CD4-positive, CD25-positive, alpha-beta regulatory T cell (primary cell): ENCODE measurements at regions not wholly inside any gene's neighbourhood (a gene's known extent, or its start where the extent isn't known, plus 50 kb on each side); places are given as distances from the start of the nearest gene placed in this dataset.
A peak's percentile ranks its signal among the peaks of the same experiment; 100 is the strongest.

Source experiments
- ATAC-seq, 2 donors: fragments of 150-1000 bp; cut with Tn5 transposase; one replicate each; pipeline ENCODE4 v1.10.0; 2021; ENCODE audit warnings: low read depth in 2 of 2, moderate number of reproducible peaks in 2 of 2, moderate library complexity in 1 of 2
- DNase-seq, 3 donors: peaks; one replicate each; pipeline versions ENCODE4 v3.0.0 to v3.0.0-alpha.2; 2012 to 2022; ENCODE audit warnings: mixed read lengths in 1 of 3
- H3K27ac ChIP-seq: one replicate; pipeline ENCODE4 v1.7.0; 2013; ENCODE audit warnings: mild to moderate bottlenecking, low read length; ENCODE audit not compliant: insufficient read depth, poor library complexity, severe bottlenecking
- H3K27me3 ChIP-seq: one replicate; pipeline ENCODE4 v1.7.0; 2013; ENCODE audit warnings: low read length; ENCODE audit not compliant: control insufficient read depth, insufficient read depth
- H3K36me3 ChIP-seq: one replicate; pipeline ENCODE4 v1.7.0; 2013; ENCODE audit warnings: mild to moderate bottlenecking, low read length, moderate library complexity; ENCODE audit not compliant: control insufficient read depth, insufficient read depth
- H3K4me1 ChIP-seq: 2 replicates; pipeline ENCODE4 v1.7.0; 2013; ENCODE audit warnings: mild to moderate bottlenecking, low read length; ENCODE audit not compliant: insufficient read depth, control insufficient read depth, poor library complexity, severe bottlenecking
- H3K4me3 ChIP-seq: one replicate; pipeline ENCODE4 v1.7.0; 2013; ENCODE audit warnings: low read depth, mild to moderate bottlenecking, low read length, moderate library complexity
- H3K9me3 ChIP-seq, 2 experiments: 1 replicate in 1 of 2; 2 replicates in 1 of 2; pipeline ENCODE4 v1.7.0; 2013; ENCODE audit warnings: low read length in 2 of 2, mild to moderate bottlenecking in 1 of 2, moderate library complexity in 1 of 2; ENCODE audit not compliant: control insufficient read depth in 2 of 2
- H3K27ac Mint-ChIP-seq, 3 donors: one replicate each; pipeline ENCODE4 v1.8.0; 2020 to 2022; ENCODE audit warnings: mild to moderate bottlenecking in 3 of 3, mixed read lengths in 3 of 3, moderate library complexity in 2 of 3
- H3K27me3 Mint-ChIP-seq: one replicate; pipeline ENCODE4 v1.8.0; 2022; ENCODE audit warnings: mild to moderate bottlenecking, mixed read lengths
- H3K36me3 Mint-ChIP-seq: one replicate; pipeline ENCODE4 v1.8.0; 2020; ENCODE audit warnings: mixed read lengths
- H3K4me1 Mint-ChIP-seq, 4 donors: one replicate each; pipeline ENCODE4 v1.8.0; 2020 to 2022; ENCODE audit warnings: mixed read lengths in 4 of 4, mild to moderate bottlenecking in 1 of 4
- H3K4me3 Mint-ChIP-seq, 4 donors: one replicate each; pipeline ENCODE4 v1.8.0; 2020 to 2022; ENCODE audit warnings: mild to moderate bottlenecking in 4 of 4, mixed read lengths in 4 of 4, moderate library complexity in 3 of 4
- H3K9me3 Mint-ChIP-seq, 7 donors: one replicate each; pipeline ENCODE4 v1.8.0; 2020 to 2022; ENCODE audit warnings: mixed read lengths in 7 of 7, mild to moderate bottlenecking in 3 of 7, moderate library complexity in 2 of 7

DNA sequence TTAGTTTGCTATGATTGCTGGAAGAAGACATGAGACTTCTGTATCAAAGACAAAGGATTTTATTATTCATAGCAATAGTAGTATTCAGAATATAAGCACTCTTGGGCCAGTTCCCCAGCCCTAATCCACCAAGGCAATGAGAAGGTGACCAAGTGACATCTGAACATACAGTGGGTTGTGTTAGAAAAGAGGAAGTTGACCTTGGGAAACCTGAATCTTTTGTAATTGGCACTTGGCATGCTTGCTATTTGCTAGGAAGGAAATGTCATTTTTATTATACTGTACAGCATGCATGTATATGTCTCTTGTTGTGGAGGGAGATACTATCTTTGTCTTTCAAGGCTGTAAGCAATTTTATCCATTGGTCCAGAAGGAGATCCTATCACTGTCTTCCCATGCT, 216.1 kb upstream of the FAT1 start:
- Mint-ChIP-seq H3K36me3 (no peaks in the 10 kb centered on the region), H3K9me3 (peaks cover 0 to 16% (median 4%) of the 10 kb centered on the region in 7 donors), H3K27me3 (no peaks in the 10 kb centered on the region), H3K4me3 (no peak overlapping the region), H3K4me1 (no peaks in the 10 kb centered on the region), H3K27ac (no peak overlapping the region)
- Histone ChIP-seq H3K4me1 (no peaks in the 10 kb centered on the region), H3K4me3 (no peak overlapping the region), H3K9me3 (peaks cover 0 to 9% of the 10 kb centered on the region in 2 experiments), H3K27me3 (no peaks in the 10 kb centered on the region), H3K36me3 (no peaks in the 10 kb centered on the region), H3K27ac (no peak overlapping the region)
- no peak for DNase-seq
- no peak for ATAC-seq

GRCh38 chr4:186940476-186940875, 216.8 kb upstream of the FAT1 start:
- peaks cover 0 to 9% of the 10 kb centered on the region in 2 experiments for H3K9me3 ChIP-seq
- ATAC-seq (no peak), DNase-seq (no peak)
- no peak overlapping the region for H3K27ac Mint-ChIP-seq
- H3K36me3 Mint-ChIP-seq, result no peaks in the 10 kb centered on the region
- no peaks in the 10 kb centered on the region for H3K27me3 Mint-ChIP-seq
- H3K4me3 Mint-ChIP-seq, result no peak overlapping the region
- H3K36me3 ChIP-seq, result no peaks in the 10 kb centered on the region
- no peak overlapping the region for H3K4me3 ChIP-seq
- peaks cover 0 to 13% (median 3%) of the 10 kb centered on the region in 7 donors for H3K9me3 Mint-ChIP-seq
- H3K27ac ChIP-seq, result no peak overlapping the region
- no peaks in the 10 kb centered on the region for H3K4me1 ChIP-seq
- no peaks in the 10 kb centered on the region for H3K4me1 Mint-ChIP-seq
- H3K27me3 ChIP-seq, result no peaks in the 10 kb centered on the region

GRCh38 chr4:186942758-186943377, 219.2 kb upstream of the FAT1 start:
- Mint-ChIP-seq H3K9me3 (peaks cover 0 to 12% (median 3%) of the 10 kb centered on the region in 7 donors), H3K27ac (no peak overlapping the region)
- no peak for ATAC-seq

GRCh38 chr4:186943411-186943810, 219.8 kb upstream of the FAT1 start:
- Histone ChIP-seq H3K36me3 (no peaks in the 10 kb centered on the region), H3K9me3 (peaks cover 0 to 9% of the 10 kb centered on the region in 2 experiments), H3K27me3 (no peaks in the 10 kb centered on the region), H3K27ac (no peak overlapping the region), H3K4me1 (no peaks in the 10 kb centered on the region), H3K4me3 (no peak overlapping the region)
- H3K9me3 Mint-ChIP-seq, result peaks cover 0 to 9% (median 2%) of the 10 kb centered on the region in 7 donors
- H3K27me3 Mint-ChIP-seq, result no peaks in the 10 kb centered on the region
- no peak for ATAC-seq
- no peak for DNase-seq
- H3K36me3 Mint-ChIP-seq, result no peaks in the 10 kb centered on the region
- H3K4me1 Mint-ChIP-seq, result no peaks in the 10 kb centered on the region
- H3K4me3 Mint-ChIP-seq, result no peak overlapping the region
- peak overlapping the region in 1 of 3 donors; percentile 40 for H3K27ac Mint-ChIP-seq

More at GRCh38 chr4:186942758-186943377, 219.2 kb upstream of the FAT1 start:
- Histone ChIP-seq H3K36me3 (no peaks in the 10 kb centered on the region), H3K27me3 (no peaks in the 10 kb centered on the region), H3K4me3 (no peak overlapping the region), H3K9me3 (peaks cover 0 to 9% of the 10 kb centered on the region in 2 experiments), H3K4me1 (no peaks in the 10 kb centered on the region), H3K27ac (no peak overlapping the region)
- no peak for DNase-seq
- Mint-ChIP-seq H3K36me3 (no peaks in the 10 kb centered on the region), H3K4me1 (no peaks in the 10 kb centered on the region), H3K27me3 (no peaks in the 10 kb centered on the region), H3K4me3 (no peak overlapping the region)

DNA sequence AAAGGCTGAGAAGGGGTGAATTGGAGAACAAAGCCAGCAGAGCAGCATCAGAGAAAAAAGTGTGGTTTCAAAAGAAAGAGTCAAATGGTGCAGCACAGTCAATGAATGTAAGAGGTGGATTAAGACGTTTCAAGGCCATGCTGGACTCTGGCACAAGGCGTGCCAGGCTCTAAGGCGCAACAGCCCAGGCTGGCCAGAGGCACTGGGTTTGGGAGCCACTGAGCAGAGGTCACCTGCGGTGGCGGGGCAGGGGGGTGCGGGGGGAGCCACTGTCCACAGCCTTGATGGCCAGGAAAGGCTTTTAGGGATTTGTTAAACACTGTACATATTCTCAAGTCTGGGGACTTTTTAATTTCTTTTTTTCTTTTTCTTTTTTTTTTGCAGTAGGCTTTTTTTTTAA, 222.5 kb upstream of the FAT1 start:
- Histone ChIP-seq H3K4me3 (no peak overlapping the region), H3K36me3 (no peaks in the 10 kb centered on the region), H3K27ac (no peak overlapping the region), H3K4me1 (no peaks in the 10 kb centered on the region), H3K9me3 (peaks cover 0 to 9% of the 10 kb centered on the region in 2 experiments), H3K27me3 (no peaks in the 10 kb centered on the region)
- Mint-ChIP-seq H3K4me3 (no peak overlapping the region), H3K4me1 (no peaks in the 10 kb centered on the region), H3K9me3 (peaks cover 0 to 14% (median 2%) of the 10 kb centered on the region in 7 donors), H3K27ac (no peak overlapping the region), H3K27me3 (no peaks in the 10 kb centered on the region), H3K36me3 (no peaks in the 10 kb centered on the region)
- DNase-seq (no peak), ATAC-seq (no peak)

GRCh38 chr4:186946682-186947294, 223.1 kb upstream of the FAT1 start:
- H3K4me1 ChIP-seq, result no peaks in the 10 kb centered on the region
- Mint-ChIP-seq H3K36me3 (no peaks in the 10 kb centered on the region), H3K4me1 (no peaks in the 10 kb centered on the region), H3K27me3 (no peaks in the 10 kb centered on the region), H3K27ac (no peak overlapping the region), H3K9me3 (peaks cover 0 to 13% (median 4%) of the 10 kb centered on the region in 7 donors), H3K4me3 (no peak overlapping the region)
- H3K27ac ChIP-seq, result no peak overlapping the region
- no peaks in the 10 kb centered on the region for H3K36me3 ChIP-seq
- no peak overlapping the region for H3K4me3 ChIP-seq
- peaks cover 0 to 9% of the 10 kb centered on the region in 2 experiments for H3K9me3 ChIP-seq
- DNase-seq (no peak), ATAC-seq (no peak)
- no peaks in the 10 kb centered on the region for H3K27me3 ChIP-seq

- Histone ChIP-seq H3K27me3 (no peaks in the 10 kb centered on the region), H3K9me3 (peaks cover 0 to 2% of the 10 kb centered on the region in 2 experiments), H3K4me3 (no peak overlapping the region), H3K27ac (no peak overlapping the region), H3K36me3 (no peaks in the 10 kb centered on the region), H3K4me1 (no peaks in the 10 kb centered on the region)
- ATAC-seq, result no peak
- Mint-ChIP-seq H3K27ac (no peak overlapping the region), H3K4me3 (no peak overlapping the region), H3K27me3 (no peaks in the 10 kb centered on the region), H3K9me3 (peaks cover 0 to 12% (median 2%) of the 10 kb centered on the region in 7 donors), H3K4me1 (no peaks in the 10 kb centered on the region), H3K36me3 (no peaks in the 10 kb centered on the region)
- DNase-seq, result no peak
Observed at GRCh38 chr4:186948361-186949242, 224.9 kb upstream of the FAT1 start.
